ENCODE measurements at regions not wholly inside any gene's neighbourhood (a gene's known extent, or its start where the extent isn't known, plus 50 kb on each side); places are given as distances from the start of the nearest gene placed in this dataset.

GRCh38 chr19:29409076-29409862 is 116.5 kb upstream of the VSTM2B start:
- Histone ChIP-seq H3K4me3 (ENCODE audit: insufficient read depth, low read depth, low read length) (no peak overlapping the region), H4K20me1 (ENCODE audit: insufficient read depth, low read length) (no peaks in the 10 kb centered on the region), H3K4me2 (ENCODE audit: low read length) (no peak overlapping the region), H3K4me1 (ENCODE audit: insufficient read depth, low read length) (no peaks in the 10 kb centered on the region), H3K27ac (ENCODE audit: low read depth, low read length) (no peak overlapping the region), H2AFZ (ENCODE audit: low read depth, low read length) (no peak overlapping the region), H3K27me3 (ENCODE audit: insufficient read depth, low read length) (no peaks in the 10 kb centered on the region), H3K36me3 (ENCODE audit: insufficient read depth, low read length) (no peaks in the 10 kb centered on the region), H3K9ac (ENCODE audit: low read length) (no peak overlapping the region), H3K79me2 (ENCODE audit: insufficient read depth, low read length) (no peaks in the 10 kb centered on the region), H3K9me3 (ENCODE audit: insufficient read depth, low read depth, low read length) (no peaks in the 10 kb centered on the region)
- H3K4me1 Mint-ChIP-seq (ENCODE audit: low read depth, unreplicated experiment) = no peaks in the 10 kb centered on the region
- H3K9me3 Mint-ChIP-seq (ENCODE audit: unreplicated experiment) = no peaks in the 10 kb centered on the region
- H3K4me3 Mint-ChIP-seq (ENCODE audit: unreplicated experiment) = no peak overlapping the region
- TF ChIP-seq CTCF (IDR thresholded peaks at IDR 0.05; ENCODE audit: insufficient read depth, low read depth, low read length) (no peak), EZH2 (IDR thresholded peaks at IDR 0.05; ENCODE audit: insufficient read depth, low read length) (no peak)
- no peak overlapping the region for H3K27ac Mint-ChIP-seq (ENCODE audit: unreplicated experiment)
- FAIRE-seq (no peak), DNase-seq (ENCODE audit: low read depth) (no peak)
- H3K27me3 Mint-ChIP-seq (ENCODE audit: low read depth, unreplicated experiment) = peaks cover 46% of the 10 kb centered on the region
- H3K36me3 Mint-ChIP-seq (ENCODE audit: low read depth, unreplicated experiment) = no peaks in the 10 kb centered on the region

- Histone ChIP-seq H4K20me1 (ENCODE audit: insufficient read depth, low read length) (no peaks in the 10 kb centered on the region), H3K27ac (ENCODE audit: low read depth, low read length) (no peak overlapping the region), H2AFZ (ENCODE audit: low read depth, low read length) (no peak overlapping the region), H3K9me3 (ENCODE audit: insufficient read depth, low read depth, low read length) (no peaks in the 10 kb centered on the region), H3K9ac (ENCODE audit: low read length) (no peak overlapping the region), H3K27me3 (ENCODE audit: insufficient read depth, low read length) (no peaks in the 10 kb centered on the region), H3K4me3 (ENCODE audit: insufficient read depth, low read depth, low read length) (no peak overlapping the region), H3K4me2 (ENCODE audit: low read length) (no peak overlapping the region), H3K4me1 (ENCODE audit: insufficient read depth, low read length) (no peaks in the 10 kb centered on the region), H3K79me2 (ENCODE audit: insufficient read depth, low read length) (no peaks in the 10 kb centered on the region), H3K36me3 (ENCODE audit: insufficient read depth, low read length) (no peaks in the 10 kb centered on the region)
- Mint-ChIP-seq H3K4me3 (ENCODE audit: unreplicated experiment) (no peak overlapping the region), H3K36me3 (ENCODE audit: low read depth, unreplicated experiment) (no peaks in the 10 kb centered on the region), H3K9me3 (ENCODE audit: unreplicated experiment) (no peaks in the 10 kb centered on the region), H3K4me1 (ENCODE audit: low read depth, unreplicated experiment) (no peaks in the 10 kb centered on the region), H3K27ac (ENCODE audit: unreplicated experiment) (no peak overlapping the region), H3K27me3 (ENCODE audit: low read depth, unreplicated experiment) (peaks cover 44% of the 10 kb centered on the region)
- DNase-seq (ENCODE audit: low read depth) (no peak), FAIRE-seq (no peak)
- TF ChIP-seq EZH2 (IDR thresholded peaks at IDR 0.05; ENCODE audit: insufficient read depth, low read length) = no peak
- no peak for TF ChIP-seq CTCF (IDR thresholded peaks at IDR 0.05; ENCODE audit: insufficient read depth, low read depth, low read length)
Observed at GRCh38 chr19:29410601-29411000, 115.2 kb upstream of the VSTM2B start.

- Histone ChIP-seq H3K79me2 (ENCODE audit: insufficient read depth, low read length) (no peaks in the 10 kb centered on the region), H2AFZ (ENCODE audit: low read depth, low read length) (no peak overlapping the region), H4K20me1 (ENCODE audit: insufficient read depth, low read length) (no peaks in the 10 kb centered on the region), H3K9ac (ENCODE audit: low read length) (no peak overlapping the region), H3K4me2 (ENCODE audit: low read length) (no peak overlapping the region), H3K4me3 (ENCODE audit: insufficient read depth, low read depth, low read length) (no peak overlapping the region), H3K4me1 (ENCODE audit: insufficient read depth, low read length) (no peaks in the 10 kb centered on the region), H3K27me3 (ENCODE audit: insufficient read depth, low read length) (no peaks in the 10 kb centered on the region), H3K9me3 (ENCODE audit: insufficient read depth, low read depth, low read length) (no peaks in the 10 kb centered on the region), H3K27ac (ENCODE audit: low read depth, low read length) (no peak overlapping the region), H3K36me3 (ENCODE audit: insufficient read depth, low read length) (no peaks in the 10 kb centered on the region)
- TF ChIP-seq CTCF (IDR thresholded peaks at IDR 0.05; ENCODE audit: insufficient read depth, low read depth, low read length) (no peak), EZH2 (IDR thresholded peaks at IDR 0.05; ENCODE audit: insufficient read depth, low read length) (no peak)
- no peak for FAIRE-seq
- no peak overlapping the region for H3K27ac Mint-ChIP-seq (ENCODE audit: unreplicated experiment)
- DNase-seq (ENCODE audit: low read depth) = no peak
- H3K27me3 Mint-ChIP-seq (ENCODE audit: low read depth, unreplicated experiment) = peaks cover 45% of the 10 kb centered on the region
- H3K36me3 Mint-ChIP-seq (ENCODE audit: low read depth, unreplicated experiment) = peaks cover 2% of the 10 kb centered on the region
- no peaks in the 10 kb centered on the region for H3K9me3 Mint-ChIP-seq (ENCODE audit: unreplicated experiment)
- no peaks in the 10 kb centered on the region for H3K4me1 Mint-ChIP-seq (ENCODE audit: low read depth, unreplicated experiment)
- H3K4me3 Mint-ChIP-seq (ENCODE audit: unreplicated experiment) = no peak overlapping the region
Observed at GRCh38 chr19:29411113-29411581, 114.6 kb upstream of the VSTM2B start.

All from astrocyte (in vitro differentiated cells and primary cell).